HG03565 (cell line): ENCODE measurements at regions not wholly inside any gene's neighbourhood (a gene's known extent, or its start where the extent isn't known, plus 50 kb on each side); places are given as distances from the start of the nearest gene placed in this dataset.
"Not testable (repeated sequence)": the region's sequence is repeated elsewhere in the genome, so short reads cannot be mapped to it uniquely, and the experiment has no call there.

Source experiments
- ATAC-seq: cut with Tn5 transposase; IDR thresholded peaks from one replicate; pipeline ENCODE4 v1.9.1; 2021; ENCODE audit warnings: mild to moderate bottlenecking, moderate library complexity; ENCODE audit not compliant: unreplicated experiment

DNA sequence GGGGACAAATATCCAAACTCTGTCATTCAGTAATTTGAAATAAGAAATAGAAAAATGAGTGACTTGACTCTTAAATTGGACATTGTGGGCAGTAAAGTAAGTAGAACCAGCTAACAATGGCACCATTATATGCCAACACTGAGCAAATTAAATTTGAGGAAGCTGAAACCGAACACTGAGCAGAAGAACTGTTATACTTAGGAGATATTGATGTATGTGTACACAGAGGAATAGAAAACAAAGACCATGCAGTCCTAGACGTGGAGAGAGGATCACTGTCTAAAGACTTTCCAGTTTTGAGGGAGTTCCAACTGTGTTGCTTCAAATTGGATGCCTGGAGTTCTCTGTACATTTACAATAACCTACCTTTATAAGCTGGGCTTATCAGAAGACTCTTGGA lies 427.0 kb upstream of the EYS start:
- no peak for ATAC-seq

DNA sequence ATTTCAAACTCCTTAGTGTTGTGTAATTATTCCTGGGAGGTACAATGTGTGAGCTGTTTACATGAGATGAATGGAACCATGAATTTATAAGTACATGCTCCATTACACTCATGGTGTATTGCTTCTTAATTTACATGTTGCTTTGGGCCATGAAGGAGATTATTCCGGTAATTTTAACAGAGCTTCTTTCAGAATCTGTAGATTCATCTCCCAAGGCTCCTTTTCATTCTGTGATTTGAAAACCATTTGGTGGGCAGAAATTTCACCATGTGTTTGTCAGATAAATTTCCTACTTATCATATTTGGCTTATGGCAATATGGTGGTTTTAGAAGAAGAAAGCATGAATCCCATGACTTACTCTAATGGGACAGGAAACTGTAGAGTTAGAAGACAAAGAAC lies 421.6 kb upstream of the EYS start:
- no peak for ATAC-seq

DNA sequence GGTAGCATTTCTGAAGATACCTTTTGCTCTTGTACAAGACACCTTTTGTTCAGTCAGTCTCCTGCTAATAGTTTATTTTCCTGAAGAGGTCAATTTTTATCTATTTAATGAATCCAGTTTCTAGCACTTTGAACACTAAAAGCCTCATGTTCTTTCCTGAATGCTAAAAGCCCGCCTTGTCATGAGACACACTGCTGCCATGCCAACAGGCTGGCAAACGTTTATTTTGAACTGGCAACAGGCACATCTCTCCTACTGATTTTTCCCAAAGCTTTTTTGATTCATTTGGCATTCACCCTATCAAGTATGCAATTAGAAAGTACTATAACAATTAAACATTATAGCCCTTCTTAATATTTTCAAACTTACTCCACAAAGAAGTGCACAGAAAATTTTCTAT lies 421.2 kb upstream of the EYS start:
- no peak for ATAC-seq

DNA sequence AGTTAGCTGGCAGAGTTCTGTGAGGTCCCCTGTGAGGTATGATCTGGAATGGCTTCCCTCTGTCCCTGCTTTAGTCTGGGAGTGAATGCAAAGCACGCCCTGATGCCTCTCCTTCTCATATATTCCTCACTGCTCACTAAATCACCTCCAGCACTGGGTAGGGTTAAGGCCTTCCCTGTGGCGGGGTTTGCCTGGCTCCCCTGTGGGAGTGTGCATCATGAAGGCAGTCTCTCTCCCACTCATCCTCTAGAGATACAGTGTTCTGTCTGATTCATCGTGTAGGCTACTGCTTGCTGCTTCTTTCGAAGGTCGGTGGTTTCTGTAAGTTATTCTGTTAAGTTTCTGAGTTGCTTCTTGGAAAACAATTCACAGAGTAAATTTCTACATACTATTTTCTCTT lies 420.0 kb upstream of the EYS start:
- no peak for ATAC-seq

DNA sequence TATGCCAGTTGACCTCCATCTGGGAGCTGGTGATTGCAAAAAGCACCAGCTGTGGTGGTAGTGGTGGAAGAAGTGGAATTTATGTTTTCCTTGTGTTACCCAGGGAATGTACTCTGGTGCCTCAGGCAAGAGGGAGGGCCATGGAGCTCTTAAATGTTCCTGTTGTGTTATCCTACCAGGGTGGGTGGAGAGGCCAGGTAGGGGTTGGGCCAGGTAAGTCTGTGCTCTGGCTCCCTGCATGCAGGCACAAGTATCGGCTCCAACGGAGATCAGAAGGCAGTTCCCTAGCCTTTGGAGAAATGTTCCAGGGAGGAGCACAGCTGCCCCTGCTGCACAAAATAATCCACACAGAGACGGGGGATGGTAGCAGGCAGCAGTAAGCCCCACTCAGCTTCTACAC lies 419.3 kb upstream of the EYS start:
- no peak for ATAC-seq

DNA sequence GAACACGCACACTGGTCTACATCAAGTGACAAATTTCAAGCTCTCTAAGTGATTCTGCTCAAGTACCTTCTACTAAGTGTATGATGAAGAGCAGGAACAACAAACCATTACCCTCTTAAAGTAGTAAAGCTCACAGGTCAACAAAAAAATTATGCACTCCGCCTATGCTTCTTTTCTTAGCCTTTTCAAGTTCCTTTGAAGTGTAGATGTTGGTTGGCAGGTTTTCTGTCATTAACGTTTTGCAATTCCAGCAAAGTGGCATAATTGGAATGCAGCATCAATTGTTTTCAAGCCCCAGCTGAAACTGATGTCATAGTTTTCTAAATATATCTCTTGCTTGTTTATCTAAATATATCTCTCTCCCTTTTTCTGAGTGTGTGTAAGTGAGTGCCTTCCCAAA lies 396.9 kb upstream of the EYS start:
- ATAC-seq: no peak

DNA sequence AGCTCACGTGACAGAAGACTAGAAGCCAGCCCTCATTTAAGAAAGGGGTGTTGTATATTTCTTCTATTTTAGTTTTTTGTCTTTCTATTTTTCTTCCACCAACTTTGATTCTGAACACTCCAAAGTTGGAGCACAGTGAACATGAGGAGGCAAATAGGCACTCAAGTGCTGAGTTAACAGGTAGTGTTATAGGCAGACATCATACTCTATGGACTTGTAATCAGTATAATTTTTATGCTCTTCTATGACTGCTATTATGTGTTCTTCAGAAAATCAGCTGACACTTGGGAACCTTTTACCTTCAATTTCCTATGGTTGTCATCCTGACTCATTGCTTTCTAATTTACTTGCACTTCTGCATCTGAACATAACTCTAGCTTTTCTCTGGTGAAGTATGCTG lies 396.3 kb upstream of the EYS start:
- no peak for ATAC-seq

DNA sequence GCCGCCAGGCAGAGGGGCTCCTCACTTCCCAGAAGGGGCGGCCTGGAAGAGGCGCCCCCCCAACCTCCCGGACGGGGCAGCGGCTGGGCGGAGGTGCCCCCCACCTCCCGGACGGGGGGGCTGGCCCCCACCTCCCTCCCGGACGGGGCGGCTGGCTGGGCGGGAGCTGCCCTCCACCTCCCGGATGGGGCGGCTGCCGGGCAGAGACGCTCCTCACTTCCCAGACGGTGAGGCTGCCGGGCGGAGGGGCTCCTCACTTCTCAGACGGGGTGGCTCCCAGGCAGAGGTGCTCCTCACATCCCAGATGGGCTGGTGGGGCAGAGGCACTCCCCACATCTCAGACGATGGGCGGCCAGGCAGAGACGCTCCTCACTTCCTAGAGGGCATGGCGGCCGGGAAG lies 389.7 kb upstream of the EYS start:
- no peak for ATAC-seq

DNA sequence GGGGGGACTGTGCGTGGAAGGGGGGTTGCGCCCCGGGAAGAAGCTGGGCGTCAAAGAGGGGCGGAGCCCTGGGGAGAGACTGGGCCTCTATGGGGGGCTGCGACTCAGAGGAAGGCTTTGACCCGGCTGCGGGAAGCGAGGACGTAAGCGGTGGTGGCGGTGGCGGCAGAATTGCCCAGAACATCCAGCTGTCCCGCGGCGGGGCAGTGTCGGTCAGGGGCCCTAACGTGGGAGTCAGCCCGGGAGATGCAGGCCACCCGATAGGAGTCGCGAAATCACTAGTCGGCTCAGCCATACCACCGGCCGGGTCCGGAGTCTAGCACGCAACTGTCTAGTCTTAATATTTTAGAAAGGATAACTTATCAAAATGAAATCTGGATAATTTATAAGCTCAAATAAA lies 387.6 kb upstream of the EYS start:
- no peak for ATAC-seq

DNA sequence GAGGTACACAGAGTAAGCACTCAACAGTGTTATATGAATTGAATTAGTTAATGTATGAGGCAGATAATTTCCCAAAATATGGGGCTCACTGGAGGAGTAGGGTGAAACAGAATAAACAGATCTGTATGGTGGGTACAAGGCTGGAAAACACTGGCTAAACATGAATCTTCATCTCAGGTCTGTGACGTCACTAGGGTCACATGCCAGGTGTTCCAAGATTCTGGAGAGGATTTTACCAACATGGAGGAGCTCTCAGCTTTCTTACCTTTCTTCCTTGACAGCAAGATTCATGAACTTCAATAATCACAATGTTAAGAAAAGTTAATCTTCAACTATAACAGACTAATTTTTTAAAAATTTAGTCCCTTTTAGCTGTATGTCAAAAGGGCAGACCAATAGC lies 385.3 kb upstream of the EYS start:
- not testable (repeated sequence) for ATAC-seq

DNA sequence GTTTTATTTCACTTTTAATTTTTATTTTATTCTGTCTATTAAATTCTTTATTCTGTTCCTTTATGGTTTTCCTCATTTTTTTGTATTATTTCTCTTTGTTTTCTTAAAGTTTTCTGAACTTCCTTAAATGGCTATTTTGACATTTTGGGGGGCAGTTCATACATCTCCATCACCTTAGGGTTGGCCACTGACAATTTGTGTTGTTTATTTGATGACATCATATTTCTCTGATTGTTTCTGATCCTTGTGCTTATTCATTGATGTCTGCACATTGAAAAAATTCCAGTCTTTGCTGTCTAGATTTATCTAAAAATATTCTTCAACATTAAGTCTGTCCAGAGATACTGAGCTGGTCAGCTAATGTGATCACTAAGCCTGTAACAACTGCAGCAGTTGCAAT lies 379.5 kb upstream of the EYS start:
- ATAC-seq: no peak

DNA sequence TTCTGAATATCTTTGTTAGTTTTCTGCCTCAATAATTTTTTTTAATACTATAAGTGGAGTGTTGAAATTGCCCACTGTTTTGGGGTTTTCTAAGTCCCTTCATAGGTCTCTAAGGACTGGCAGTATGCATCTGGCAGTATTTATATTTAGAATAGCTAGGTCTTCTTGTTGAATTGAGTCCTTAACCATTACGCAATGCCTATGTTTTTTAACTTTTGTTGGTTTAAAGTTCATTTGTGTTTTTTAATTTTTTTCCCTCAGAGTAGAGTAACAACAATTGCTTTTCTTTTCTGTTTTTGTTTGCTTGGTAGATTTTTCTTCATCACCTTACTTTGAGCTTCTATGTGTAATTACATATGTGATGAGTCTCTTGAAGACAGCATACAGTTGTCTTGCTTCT lies 375.9 kb upstream of the EYS start:
- ATAC-seq: no peak

DNA sequence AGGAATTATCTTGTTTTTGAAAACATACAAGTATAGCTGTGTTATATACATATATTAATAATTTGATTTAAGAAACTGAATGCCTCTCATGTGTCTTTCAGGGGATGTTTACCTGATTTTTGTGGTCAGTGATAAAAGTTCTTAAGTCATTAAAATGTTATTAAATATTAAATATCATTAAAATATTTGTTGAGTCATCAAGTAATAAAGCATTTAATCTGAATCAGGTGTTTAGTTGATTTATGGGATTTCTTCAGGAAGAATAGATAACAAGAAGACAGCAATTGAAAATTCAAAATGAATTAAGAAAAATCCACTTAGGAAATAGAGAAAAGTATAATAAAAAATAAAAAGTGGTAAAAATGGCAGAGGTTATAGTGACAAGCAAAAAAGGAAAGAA lies 361.9 kb upstream of the EYS start:
- ATAC-seq: no peak

DNA sequence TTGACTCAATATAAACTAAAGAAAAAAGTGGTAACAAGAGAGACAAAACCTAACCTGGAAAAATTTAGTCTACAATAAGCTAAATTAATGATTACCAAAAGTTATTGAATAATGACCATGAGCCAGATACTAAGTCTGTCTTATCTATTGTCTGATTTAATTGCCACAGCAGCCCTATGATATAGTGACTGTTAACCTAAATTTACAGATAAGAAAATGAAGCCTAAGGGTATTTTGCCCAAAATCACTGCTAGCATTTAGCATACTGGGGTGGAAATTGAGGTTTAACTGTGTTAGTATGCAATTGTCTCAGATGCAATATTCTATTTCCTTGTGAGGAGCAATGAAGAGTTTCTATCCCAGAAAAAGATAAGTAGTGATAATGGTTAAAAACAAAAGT lies 361.0 kb upstream of the EYS start:
- no peak for ATAC-seq

DNA sequence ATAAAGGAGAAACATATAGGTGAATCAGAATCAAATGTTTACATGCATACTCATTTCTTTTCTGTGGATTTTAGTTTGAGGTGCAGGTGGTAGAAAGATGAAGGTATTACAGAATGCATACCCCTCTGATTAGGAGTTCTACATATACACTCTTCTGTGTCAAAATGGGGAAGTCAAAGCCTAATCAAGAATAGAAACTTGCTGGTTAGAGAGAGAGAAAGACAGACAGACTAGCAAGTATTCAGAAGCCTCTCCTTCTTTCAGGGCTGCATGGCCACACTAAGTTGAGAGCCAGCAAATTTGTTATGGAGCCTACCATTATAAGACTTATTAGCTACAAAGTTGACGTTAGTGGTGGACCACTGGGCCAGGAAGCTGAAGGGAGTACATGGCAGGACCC lies 358.3 kb upstream of the EYS start:
- ATAC-seq: no peak

DNA sequence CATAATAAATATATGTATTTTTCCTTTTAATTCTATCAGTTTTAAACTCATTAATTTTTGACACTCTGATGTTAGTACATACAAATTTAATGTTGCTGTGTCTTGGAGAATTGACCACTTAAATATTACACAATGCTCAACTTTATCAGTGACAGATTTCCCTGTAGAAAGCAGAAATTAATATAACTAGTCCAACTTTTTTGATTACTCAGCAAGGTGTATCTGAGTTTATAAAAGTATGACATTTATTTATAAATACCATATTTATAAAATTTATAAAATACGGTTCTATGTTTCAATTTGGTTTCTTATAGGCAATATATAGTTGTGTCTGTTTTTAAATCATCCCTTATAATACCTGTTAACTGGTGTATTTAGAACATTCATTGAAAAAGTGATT lies 350.0 kb upstream of the EYS start:
- ATAC-seq: no peak

DNA sequence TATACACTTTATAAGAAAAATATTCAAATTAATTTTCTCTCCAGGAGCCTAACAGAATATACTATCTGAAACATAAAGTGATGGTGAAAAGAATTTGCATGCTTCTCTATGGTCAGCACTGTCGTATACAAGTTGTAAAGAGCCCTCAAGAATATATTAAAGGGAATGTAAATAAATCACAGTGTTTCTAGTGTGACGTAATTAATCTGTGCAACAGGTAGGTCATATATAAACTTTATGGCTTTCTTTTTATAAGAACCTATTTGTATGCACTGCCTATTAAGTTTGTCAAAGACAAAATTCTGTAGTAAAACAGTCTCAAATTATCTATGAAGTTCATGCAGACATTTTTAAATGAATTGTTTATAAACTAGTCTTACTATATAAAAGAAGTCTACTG lies 347.9 kb upstream of the EYS start:
- ATAC-seq: no peak

DNA sequence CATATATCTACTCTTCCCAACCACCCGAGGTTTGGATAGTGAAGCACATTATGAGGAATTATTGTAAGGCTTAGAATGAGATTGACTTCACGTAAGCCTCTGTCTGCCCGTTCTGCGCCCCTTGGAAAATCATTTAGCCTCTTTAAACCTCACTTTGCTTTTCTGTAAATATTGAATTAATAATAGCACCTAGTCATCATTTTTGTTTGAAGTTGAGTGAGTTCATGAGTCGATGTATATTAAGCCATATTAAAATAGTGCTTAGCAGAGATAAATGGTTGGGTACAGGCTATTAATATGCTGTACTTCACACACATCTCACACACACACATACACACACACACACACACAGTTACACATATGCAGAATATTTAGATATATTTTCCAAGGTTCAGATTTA lies 344.8 kb upstream of the EYS start:
- no peak for ATAC-seq

DNA sequence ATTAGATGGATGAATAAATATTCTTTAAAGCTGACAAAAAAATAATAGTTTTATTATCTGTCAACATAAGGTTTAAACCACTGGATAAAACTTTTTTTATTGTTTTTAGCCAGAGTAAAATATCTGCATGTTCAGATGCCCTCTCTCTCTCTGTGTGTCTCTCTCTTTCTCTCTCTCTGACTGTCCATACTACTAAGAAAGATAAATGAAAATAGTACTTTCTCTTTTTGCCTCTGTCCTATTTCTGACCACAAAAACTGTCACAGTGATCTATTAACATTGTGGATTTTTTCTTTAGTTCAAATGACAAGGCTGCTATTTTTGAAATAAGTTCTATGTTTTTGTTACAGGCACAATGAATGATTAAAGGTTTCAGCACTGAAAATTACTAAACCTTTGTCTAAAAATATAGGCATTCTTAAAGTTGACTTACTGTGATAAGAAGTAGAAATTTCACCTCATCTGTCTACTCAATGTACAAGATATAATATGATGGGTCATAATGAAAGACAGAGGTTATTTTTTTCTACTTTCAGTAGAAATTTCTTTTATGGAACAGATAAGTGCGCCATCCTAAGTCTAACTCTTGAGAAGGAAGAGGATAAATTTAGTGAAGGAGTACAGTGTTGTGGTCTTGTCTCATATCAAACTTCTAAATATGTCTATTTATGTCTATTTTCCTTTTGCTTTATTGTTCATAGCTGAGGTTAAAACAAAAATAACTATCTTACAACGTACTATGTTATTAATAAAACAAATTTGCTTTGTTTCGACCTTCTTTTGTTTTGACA lies 341.9 kb upstream of the EYS start:
- ATAC-seq: no peak

DNA sequence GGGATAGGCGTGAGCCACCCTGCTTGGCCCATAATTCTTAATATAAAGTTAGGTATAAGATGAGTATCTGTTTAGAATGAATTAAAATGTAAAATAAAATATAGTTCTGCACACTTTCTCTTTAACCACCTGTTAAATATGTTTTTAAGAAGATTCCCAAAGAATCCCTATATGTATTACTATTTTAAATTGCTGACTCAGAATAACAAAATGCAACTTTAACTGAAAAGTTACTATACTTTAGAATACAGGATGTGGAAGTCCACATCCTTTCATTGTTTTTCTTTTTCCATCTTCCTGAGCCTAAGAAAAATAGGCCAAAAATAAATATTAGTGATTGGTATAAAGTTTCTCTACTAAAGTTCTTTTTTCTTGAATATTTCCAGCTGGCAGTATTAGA lies 325.6 kb upstream of the EYS start:
- ATAC-seq: no peak

DNA sequence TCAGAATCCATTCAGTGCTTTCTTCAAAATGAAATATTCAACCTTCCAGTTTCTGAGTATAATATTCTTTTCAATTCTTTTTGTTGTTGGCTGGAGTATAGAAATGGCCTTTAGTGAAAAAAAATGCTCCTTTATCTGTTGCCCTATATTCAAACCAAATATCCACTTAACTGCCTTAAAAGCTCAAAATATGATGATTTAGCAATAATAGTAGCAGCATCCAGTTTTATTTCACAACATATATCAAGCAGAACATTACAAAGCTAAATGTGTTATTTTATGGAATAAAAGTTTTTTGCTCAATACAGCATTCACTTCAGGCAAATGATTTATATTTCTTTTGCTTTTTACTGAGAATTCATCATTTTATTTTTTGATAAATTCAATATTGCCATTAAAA lies 322.4 kb upstream of the EYS start:
- ATAC-seq: no peak

DNA sequence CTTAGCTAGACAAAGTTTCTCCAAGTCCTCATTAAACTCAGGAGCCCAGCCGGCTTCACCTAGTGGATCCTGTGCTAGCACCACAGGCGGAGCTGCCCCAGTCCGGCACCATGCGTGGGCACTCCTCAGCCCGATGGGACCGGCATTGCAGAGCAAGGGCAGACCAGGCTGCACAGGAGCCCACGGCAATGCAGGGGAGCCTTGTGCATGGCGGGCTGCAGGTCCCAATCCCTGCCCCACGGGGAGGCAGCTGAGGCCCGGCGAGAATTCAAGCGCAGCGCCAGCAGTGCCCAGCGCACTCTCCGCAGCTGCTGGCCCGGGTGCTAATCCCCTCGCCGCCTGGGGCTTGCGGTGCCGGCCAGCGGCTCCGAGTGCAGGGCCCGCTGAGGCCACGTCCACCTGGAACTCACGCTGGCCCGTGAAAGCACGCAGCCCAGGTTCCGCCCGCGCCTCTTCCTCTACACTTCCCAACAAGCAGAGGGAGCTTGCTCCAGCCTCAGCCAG lies 292.3 kb upstream of the EYS start:
- ATAC-seq: no peak

DNA sequence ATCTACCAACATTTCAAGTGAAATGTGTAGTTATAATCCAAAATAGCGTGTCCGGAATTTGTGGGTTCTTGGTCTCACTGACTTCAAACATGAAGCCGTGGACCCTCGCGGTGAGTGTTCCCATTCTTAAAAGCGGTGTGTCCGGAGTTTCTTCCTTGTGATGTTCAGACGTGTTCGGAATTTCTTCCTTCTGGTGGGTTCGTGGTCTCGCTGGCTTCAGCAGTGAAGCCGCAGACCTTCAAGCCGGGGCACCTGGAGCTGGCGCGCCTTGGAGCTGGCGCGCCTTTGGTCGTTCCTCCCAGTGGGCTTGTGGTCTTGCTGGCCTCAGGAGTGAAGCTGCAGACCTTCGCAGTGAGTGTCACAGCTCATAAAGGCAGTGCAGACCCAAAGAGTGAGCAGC lies 291.5 kb upstream of the EYS start:
- no peak for ATAC-seq
